ENCODE measurements at regions not wholly inside any gene's neighbourhood (a gene's known extent, or its start where the extent isn't known, plus 50 kb on each side); places are given as distances from the start of the nearest gene placed in this dataset.

- DNase-seq (ENCODE audit: low spot score): no peak
Measured at GRCh38 chr12:124445826-124446225, 121.6 kb downstream of the NCOR2 start.

GRCh38 chr12:124445121-124445718, 122.2 kb downstream of the NCOR2 start:
- no peak for DNase-seq (ENCODE audit: low spot score)

- DNase-seq (ENCODE audit: low spot score): no peak
Measured at GRCh38 chr12:124443931-124444712, 123.3 kb downstream of the NCOR2 start.

DNA sequence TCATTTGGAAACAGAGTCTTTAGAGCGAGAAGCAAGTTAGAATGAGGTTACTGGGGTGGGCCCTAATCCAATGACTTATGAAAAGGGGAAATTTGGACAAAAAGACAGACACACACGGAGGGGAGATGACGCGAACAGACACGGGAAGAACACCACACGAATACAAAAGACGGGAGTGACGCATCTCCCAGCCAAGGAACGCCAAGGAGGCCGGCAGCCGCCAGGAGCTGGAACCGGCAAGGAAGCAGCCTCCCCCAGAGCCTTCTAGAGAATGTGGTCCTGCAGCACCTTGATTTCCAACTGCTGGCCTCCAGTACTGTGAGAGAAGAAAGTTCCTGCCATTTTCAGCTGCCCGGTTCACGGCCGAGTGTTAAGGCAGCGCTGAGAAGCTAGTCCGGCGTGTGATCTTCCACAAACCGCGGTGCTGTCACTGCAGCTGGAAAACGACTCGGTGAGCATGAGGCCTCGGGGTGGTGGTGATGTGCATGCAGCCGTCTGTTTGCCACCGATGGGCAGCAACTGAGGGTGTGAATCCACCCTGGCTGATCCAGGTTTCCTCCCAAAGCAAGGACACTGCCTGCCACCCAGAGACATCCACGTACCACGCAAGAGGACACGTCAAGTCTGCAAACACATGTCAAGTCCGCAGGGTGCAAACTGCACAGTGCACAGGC, 124.5 kb downstream of the NCOR2 start:
- DNase-seq (ENCODE audit: low spot score): no peak

GRCh38 chr12:124442281-124442680, 125.1 kb downstream of the NCOR2 start:
- no peak for DNase-seq (ENCODE audit: low spot score)

DNA sequence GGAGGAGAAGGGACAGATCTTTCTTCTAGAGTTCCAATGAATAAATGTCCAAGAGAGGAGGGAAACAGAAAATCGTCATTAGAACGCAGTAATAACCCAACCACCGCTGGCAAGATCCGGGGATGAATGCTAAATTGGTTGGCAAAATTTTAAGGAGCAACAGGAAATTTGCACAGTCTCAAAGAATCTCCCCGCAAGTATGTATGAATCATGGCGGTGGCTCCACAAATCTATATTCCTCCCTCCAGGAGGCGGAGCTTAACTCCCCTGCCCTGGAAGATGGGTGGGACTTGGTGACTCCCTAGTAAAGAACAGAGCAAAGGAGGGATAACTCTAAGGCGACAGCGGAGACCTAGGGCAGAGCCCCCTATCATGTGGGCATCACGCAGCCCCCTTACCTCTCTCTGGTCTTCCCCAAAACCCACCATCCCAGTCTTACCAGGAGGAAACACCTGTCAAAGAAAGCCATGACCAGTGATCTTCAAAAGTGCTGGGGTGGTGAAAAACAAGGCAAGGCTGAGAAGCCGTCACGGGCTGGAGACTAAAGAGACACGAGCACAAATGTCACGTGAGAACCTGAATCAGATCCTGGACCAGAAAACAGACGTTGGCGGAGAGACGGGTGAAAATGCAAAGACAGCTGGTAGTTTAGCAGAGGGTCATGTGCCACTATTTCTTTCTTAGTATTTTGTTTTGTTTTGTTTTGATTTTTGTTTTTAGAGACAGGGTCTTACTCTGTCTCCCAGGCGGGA, 125.8 kb downstream of the NCOR2 start:
- peak; percentile 45 for DNase-seq (ENCODE audit: low spot score)

- DNase-seq (ENCODE audit: low spot score): no peak
Measured at GRCh38 chr12:124440841-124441381, 126.5 kb downstream of the NCOR2 start.

DNA sequence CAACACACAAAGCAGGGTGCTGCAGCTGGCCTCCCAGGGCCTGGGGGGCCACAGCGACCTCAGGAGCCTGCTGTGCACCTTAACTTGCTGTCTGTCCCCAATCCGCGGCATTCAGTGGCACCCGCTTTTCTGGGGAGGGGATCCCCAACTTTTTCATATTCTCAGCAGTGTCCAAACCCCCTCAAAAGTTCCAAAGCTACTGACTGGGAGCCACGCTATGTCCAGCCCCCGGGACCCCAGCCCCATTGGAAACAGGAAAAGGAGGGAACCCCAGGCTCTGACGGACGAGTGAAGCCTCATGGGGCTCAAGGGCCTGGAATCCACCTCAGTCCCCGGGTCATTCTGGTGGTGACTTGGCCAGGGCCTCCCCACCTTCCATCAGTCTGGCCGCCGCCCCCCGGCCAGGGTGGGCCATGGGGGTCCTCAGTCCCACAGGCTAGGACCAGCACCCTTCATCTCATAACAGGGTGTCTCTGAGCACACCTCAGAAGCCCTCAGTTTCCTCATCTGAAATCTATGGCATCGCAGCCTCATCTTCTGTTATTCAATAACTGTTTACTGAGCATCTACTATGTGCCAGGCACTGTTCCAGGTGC, 127.3 kb downstream of the NCOR2 start:
- no peak for DNase-seq (ENCODE audit: low spot score)

- no peak for DNase-seq (ENCODE audit: low spot score)
Measured at GRCh38 chr12:124438437-124439056, 128.9 kb downstream of the NCOR2 start.

GRCh38 chr12:124437617-124438436, 129.6 kb downstream of the NCOR2 start:
- no peak for DNase-seq (ENCODE audit: low spot score)

- DNase-seq (ENCODE audit: low spot score): no peak
Measured at GRCh38 chr12:124437121-124437520, 130.3 kb downstream of the NCOR2 start.

- DNase-seq (ENCODE audit: low spot score): no peak
Measured at GRCh38 chr12:124436366-124436765, 131.0 kb downstream of the NCOR2 start.

DNA sequence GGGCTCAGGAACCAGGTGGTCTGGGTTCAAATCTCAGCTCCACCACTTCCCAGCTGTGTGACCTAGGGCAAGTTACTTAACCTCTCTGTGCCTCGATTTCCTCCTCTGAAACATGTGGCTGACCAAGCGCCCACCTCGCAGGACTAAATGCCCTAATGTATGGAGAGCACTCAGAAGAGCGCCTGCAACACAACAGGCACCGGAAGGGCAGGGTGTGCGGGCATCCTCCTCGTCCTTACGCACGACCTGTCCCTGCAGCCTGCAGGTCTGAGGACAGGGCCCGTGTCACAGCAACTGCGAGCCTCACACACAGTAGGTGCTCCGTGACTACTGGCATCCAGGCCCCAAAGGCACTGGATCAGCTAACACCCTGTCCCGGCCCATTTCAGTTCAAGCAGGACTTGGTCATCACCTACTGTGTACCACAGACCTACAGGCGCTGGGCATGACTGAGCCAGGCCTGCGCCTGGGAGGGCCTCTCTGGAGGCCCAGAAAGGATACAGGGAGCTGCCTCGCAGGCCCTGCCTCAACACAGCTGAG, 131.5 kb downstream of the NCOR2 start:
- no peak for DNase-seq (ENCODE audit: low spot score)

DNA sequence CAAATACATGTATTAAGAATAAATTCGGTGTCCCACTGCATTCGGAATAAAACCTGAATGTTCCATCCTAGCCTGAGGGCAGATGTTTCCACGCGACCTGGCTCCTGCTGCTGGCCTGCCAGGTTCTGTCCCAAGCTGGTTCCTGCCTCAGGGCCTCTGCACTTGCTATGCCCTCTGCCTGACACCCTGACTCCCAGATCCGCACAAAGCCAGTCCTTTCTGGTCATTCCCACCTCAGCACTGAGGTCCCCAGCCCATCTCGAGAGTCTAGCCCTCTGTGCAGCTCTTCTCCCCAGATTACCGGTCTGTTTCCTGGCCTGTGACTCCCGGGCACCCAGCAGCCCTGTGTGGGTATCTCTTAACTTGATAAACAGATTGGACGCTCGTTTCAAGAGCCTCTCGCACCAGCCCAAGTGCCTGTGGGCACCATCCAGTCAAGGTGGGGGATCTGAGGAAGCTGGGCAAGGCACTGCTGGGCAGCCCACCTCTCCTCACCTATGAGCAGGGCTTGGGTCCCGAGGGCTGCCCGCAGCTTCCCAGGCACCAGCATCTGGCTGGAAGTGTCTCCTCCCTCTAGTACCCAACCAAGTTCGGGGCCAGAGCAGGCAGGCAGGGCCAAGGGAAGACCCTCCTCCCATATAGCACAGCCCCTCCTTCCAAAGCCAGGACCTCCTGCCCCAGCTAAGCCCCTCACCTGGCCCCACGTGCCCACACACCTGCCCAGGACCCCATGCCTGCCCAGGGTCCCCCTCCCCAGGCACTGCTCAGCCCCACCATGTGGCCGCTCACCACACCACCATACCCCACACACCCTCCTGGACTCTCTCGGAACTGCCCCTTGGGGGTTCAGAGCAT, 132.2 kb downstream of the NCOR2 start:
- no peak for DNase-seq (ENCODE audit: low spot score)

DNA sequence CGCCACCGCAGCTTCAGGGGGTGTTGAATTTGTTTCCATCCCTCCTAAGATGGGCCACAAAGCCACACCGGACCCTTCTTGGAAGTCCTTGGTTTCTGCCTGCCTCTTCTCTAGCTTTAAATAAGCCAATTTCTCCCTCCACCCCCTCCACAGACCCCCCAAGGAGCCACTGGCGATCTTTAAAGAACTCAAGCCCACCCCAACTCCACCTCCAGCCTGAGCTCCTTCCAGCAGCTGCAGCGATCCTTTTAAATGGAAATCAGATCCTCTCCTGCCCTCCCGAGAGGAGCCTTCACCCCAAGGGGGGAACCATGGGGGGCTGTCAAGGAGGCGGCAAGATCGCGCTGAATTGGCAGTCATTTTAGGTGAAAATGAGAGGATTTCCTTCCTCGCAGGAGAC, 133.1 kb downstream of the NCOR2 start:
- DNase-seq (ENCODE audit: low spot score): no peak

DNA sequence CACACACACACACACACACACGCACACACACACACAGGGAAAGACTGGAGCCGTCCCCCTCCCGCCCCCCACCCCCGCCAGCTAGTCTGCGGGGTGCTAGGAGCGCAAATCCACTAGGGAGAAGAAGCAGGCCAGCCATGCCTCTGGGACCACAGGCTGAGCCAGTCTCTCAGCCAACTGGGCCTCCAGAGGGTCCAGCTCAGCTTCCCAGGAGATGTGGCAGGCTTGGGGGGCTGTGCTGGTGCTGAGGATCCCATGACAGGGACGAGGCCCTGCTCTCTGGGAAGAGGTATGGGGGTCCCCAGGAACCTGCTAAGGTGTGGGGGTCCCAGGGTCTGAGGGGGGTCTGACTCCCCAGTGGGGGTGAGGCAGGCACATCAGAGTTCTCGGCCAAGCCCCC, 133.5 kb downstream of the NCOR2 start:
- no peak for DNase-seq (ENCODE audit: low spot score)

DNA sequence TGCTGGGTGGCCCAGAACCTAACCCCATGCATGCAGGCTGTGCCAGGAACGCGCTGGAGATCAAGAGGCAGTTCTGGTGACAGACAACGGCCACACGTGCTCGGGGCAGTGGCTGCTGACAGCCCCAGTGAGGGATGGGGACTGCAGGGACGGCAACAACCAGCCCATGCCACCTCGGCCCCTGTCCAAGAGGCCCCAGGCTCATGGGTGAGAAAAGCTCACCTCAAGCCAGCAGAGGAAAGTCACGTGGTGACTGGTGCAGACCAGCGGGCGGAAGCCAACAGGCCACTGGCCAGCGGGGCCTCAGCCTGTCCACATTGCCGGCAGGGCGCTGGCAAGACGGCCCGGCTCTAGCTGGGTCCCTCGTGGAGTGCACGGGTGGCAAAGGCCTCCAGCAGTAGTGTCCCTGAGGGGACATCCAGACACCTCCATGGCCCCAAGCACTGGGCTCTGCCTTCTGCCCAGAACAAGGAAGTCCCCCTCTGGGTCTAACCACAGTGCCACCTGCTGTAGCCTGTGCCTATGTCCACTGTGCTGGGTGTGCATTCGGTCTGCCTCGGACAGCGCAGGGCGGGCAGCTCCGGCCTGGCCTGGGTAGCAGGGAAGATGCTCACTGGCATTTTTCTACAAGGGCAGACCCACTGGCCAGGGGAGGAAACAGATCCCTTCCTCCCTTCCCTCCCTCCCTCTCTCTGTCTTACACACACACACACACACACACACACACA, 134.1 kb downstream of the NCOR2 start:
- no peak for DNase-seq (ENCODE audit: low spot score)

DNA sequence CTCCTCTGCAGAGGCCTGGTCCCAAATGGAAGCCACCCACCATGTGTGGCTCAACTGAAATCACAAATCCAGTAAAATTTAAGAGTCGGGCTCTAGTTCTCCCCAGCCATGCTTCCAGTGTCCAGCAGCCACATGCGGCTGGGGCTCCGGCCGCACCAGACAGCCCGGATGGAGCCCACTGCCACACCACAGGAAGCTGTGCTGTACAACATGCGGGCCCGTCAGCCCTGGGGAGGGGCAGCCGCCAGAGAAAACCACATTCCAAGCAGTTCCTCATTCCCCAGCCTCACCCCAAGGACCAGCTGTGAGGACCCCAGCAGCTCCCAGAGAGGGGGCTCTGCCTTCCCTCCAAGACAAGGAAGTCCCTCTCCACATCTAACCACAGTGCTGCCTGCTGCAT, 135.0 kb downstream of the NCOR2 start:
- DNase-seq (ENCODE audit: low spot score): no peak
